Fibroblast of skin of left biceps (primary cell): ENCODE measurements at regions not wholly inside any gene's neighbourhood (a gene's known extent, or its start where the extent isn't known, plus 50 kb on each side); places are given as distances from the start of the nearest gene placed in this dataset.

Source experiments
- DNase-seq, 2 experiments: peaks; one replicate each; pipeline ENCODE4 v3.0.0-alpha.2; 2013; ENCODE audit warnings: low read depth in 2 of 2

DNA sequence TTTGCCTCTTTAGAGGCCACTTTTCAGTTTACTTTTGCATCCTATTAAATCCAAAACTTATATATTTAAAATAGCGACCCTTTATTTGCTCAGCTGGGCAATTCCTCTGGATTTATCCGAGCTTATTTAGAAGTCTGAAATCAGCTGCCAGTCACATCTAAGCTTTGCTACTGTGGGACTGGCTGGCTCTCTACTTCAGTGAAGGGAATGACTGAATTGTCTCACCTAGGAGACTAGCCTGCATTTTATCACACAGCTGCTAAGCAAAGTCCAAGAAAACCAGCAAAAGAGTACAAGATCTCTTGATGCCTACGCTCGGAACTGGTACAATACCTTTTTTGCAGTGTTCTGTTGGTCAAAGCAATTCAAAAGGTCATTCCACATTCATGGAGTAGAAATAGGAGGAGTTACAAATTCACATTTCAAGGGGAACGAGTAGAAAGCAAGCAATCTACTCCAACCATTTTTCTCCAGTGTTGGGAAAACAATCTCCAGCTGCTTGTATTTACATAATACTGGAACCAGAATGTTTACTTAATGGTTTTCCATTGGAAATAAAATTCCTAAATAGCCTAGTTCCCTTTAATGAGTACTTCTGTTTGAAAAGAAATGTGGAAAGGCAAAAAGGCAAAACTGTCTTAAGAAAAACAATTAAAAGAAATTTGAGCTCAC, 160.2 kb downstream of the MAGEB5 start:
- DNase-seq = no peak

DNA sequence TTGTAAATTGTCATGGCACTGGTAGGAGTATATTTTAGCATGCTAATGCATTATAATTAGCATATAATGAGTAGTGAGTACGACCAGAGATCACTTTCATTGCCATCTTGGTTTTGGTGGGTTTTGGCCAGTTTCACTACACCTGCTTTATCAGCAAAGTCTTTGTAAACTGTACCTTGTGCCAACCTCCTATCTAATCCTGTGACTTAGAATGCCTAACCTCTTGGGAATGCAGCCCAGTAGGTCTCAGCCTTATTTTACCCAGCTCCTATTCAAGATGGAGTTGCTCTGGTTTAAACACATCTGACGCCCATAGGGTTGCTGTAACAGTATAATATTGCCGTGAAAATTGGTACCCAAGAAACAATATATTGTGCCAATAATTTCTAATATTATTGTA, 159.4 kb downstream of the MAGEB5 start:
- DNase-seq = no peak

DNA sequence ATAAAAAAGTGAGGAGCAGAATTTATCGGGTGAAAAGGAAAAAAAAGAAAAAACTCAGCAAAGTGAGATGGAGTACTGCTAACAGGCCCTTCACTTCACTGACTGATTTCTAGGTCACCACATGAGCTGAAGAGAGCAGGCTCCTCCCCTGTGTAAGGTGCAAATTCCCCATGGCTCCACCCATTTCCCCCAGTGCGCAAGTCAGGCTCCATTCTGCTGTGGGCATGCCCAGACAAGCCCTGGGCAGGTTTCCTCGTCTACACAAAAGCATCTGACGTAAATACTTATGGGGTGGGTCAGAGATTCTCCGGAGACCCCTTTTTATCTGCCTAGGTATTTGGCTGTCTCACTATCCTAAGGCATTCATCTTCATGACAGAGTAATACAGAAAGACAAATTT, 157.9 kb downstream of the MAGEB5 start:
- no peak for DNase-seq

DNA sequence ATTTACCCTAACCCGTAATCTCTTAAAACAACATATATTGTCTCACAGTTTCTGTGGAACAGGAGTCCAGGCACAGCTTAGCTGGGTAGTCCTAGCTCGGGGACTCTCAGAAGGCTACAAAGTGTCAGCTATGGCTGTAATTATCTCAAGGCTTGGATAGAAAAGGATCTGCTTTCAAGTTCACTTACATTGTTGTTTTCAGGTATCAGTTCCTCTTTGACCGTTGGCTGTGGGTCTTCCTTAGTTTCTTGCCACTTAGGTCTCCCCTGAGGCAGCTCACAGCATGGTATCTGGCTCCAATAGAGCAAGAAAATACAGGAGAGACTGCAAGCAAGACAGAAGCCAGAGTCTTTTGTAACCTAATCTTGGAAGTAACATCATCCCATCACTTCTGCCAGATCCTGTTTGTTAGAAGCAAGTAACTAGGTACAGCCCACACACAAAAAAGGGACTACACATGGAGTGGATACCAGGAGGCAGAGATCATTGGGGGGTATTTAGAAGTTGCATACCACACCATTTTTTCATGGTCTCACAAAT, 137.0 kb downstream of the MAGEB5 start:
- no peak for DNase-seq

DNA sequence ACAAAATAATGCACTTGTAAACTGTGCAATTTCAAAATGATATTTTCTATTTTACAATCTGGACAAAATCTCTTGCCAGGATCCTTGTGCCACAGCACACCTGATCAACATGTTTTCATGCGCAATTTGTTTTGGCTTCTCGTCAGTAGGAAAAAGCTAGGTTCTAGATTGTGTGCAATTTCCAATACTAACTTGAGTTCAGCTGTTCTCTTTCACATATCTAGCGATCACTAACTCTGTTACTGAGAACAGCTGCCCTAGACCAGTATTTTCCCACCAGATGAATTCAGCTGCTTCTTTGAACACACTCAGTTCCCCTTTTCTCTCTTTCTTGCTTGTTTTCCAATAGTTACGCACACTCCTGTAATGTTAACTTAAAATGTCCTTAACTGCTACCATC, 131.2 kb downstream of the MAGEB5 start:
- DNase-seq = no peak

DNA sequence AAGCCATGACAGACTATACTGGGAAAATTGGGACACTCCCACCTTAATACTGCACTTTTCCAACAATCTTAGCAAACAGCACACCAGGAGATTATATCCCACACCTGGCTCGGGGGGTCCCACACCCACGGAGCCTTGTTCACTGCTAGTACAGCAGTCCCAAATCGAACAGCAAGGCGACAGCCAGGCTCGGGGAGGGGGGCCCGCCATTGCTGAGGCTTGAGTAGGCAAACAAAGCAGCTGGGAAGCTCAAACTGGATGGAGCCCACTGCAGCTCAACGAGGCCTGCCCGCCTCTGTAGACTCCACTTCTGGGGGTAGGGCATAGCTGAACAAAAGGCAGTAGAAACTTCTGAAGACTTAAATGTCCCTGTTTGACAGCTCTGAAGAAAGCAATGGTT, 118.3 kb downstream of the MAGEB5 start:
- DNase-seq = no peak

DNA sequence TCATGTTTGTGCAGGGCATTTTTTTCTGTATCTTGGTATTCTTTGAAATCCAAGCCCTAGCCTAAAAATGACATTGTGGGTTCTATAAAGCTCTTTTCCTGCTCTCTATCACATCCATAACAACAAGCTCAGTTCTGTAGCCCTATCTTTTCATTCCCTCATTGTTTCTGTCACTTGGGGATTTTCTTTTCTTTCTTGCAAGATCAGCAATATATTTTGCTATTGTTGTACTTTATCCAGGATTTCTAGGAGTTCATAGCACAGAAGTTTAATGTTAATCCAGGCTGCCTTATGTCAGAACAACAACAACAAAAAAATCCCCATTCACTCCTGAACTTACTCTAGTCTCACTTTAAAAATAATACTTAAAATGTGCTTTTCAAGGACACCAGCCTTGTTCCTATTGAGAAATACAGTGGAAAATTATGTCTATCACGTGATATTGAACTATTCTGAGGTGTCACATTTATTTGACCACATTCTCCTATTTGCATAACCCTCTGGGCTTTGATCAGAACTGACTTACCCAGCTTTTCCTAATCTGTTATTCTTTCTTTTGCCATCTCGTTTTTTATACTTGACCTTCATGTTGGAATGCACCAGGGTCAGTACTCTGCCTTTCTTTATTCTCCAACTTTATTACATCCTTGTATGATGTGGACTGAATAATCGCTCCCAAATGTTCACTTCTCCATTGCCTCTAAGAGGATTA, 112.8 kb downstream of the MAGEB5 start:
- DNase-seq = no peak

DNA sequence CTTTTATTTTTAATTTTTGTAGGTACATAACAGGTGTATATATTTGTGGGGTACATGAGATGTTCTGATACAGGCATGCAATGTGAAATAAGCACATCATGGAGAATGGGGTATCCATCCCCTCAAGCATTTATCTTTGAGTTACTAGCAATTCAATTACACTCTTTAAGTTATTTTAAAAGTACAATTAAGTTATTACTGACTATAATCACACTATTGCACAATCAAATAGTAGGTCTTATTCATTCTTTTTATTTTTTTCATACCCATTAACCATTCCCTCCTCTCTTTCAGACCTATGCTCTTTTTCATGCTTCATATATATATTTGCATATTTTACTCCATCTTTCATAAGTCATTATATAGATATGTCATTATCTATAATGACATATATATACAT, 93.3 kb downstream of the MAGEB5 start:
- no peak for DNase-seq

DNA sequence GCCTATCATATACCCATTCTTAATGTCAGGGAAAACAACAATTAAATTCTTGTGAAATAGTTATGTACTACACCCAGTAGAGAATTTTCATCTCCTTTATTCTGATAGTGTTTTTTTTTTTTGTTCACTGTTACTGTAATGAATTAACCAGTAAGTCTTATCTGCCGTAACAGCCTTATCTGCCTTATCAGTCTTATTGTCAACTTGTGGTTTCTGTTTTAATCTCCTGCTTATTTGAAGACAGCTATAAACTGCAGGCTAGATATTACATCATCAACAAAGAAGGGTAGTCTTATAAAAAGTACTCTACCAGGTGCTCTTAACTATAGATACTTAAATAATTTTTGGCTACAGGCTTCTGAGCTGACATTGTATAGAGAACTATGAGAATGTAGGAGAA, 79.5 kb downstream of the MAGEB5 start:
- DNase-seq = no peak

DNA sequence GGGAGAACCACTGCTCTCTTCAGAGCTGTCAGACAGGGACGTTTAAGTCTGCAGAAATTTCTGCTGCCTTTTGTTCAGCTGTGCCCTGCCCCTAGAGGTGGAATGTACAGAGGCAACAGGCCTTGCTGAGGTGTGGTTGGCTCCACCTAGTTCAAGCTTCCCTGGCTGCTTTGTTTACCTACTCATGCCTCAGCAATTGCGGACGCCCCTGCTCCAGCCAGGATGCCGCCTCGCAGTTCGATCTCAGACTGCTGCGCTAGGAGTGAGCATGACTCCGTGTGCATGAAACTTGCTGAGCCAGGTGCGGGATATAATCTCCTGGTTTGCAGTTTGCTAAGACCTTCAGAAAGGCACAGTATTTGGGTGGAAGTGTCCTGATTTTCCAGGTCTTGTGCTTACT, 70.9 kb downstream of the MAGEB5 start:
- DNase-seq = no peak
